C4-2B (cell line): ENCODE measurements at regions not wholly inside any gene's neighbourhood (a gene's known extent, or its start where the extent isn't known, plus 50 kb on each side); places are given as distances from the start of the nearest gene placed in this dataset.
"Not testable (repeated sequence)": the region's sequence is repeated elsewhere in the genome, so short reads cannot be mapped to it uniquely, and the experiment has no call there.

Source experiments
- H3K27ac ChIP-seq: fragments of 450-650 bp; 2 replicates; pipeline ENCODE4 v1.5.1; 2017

GRCh38 chr10:47711428-47711827 is 52.0 kb downstream of the SYT15B start:
- H3K27ac ChIP-seq: not testable (repeated sequence)

- not testable (repeated sequence) for H3K27ac ChIP-seq
These were observed 52.9 kb downstream of the SYT15B start for GRCh38 chr10:47710443-47710842.

GRCh38 chr10:47705698-47706414 is 57.5 kb downstream of the SYT15B start:
- H3K27ac ChIP-seq: peak overlapping the region; percentile 35; the same call in 1 of the 2 replicates

- not testable (repeated sequence) for H3K27ac ChIP-seq
These were observed 62.1 kb downstream of the SYT15B start for GRCh38 chr10:47701285-47701684.

- not testable (repeated sequence) for H3K27ac ChIP-seq
These were observed 63.5 kb downstream of the SYT15B start for GRCh38 chr10:47699854-47700253.

GRCh38 chr10:47696170-47696569 is 67.2 kb downstream of the SYT15B start:
- not testable (repeated sequence) for H3K27ac ChIP-seq

GRCh38 chr10:47695149-47695548 is 68.2 kb downstream of the SYT15B start:
- not testable (repeated sequence) for H3K27ac ChIP-seq

- not testable (repeated sequence) for H3K27ac ChIP-seq
These were observed 73.1 kb downstream of the SYT15B start for GRCh38 chr10:47690304-47690703.

- H3K27ac ChIP-seq: not testable (repeated sequence)
These were observed 79.4 kb downstream of the SYT15B start for GRCh38 chr10:47683826-47684475.

GRCh38 chr10:47681638-47681990 is 81.8 kb downstream of the SYT15B start:
- H3K27ac ChIP-seq: not testable (repeated sequence)

- not testable (repeated sequence) for H3K27ac ChIP-seq
These were observed 82.3 kb downstream of the SYT15B start for GRCh38 chr10:47680848-47681637.

GRCh38 chr10:47676102-47676501 is 87.3 kb downstream of the SYT15B start:
- not testable (repeated sequence) for H3K27ac ChIP-seq

GRCh38 chr10:47675577-47675976 is 87.8 kb downstream of the SYT15B start:
- H3K27ac ChIP-seq: not testable (repeated sequence)

- H3K27ac ChIP-seq: not testable (repeated sequence)
These were observed 90.3 kb downstream of the SYT15B start for GRCh38 chr10:47673128-47673527.

GRCh38 chr10:47670857-47671256 is 92.5 kb downstream of the SYT15B start:
- H3K27ac ChIP-seq: not testable (repeated sequence)

- H3K27ac ChIP-seq: not testable (repeated sequence)
These were observed 101.3 kb downstream of the SYT15B start for GRCh38 chr10:47661955-47662577.

GRCh38 chr10:47656732-47657131 is 106.7 kb downstream of the SYT15B start:
- H3K27ac ChIP-seq: not testable (repeated sequence)

- H3K27ac ChIP-seq: not testable (repeated sequence)
These were observed 109.2 kb downstream of the SYT15B start for GRCh38 chr10:47654161-47654560.

GRCh38 chr10:47648594-47648993 is 114.8 kb downstream of the SYT15B start:
- H3K27ac ChIP-seq: not testable (repeated sequence)

- not testable (repeated sequence) for H3K27ac ChIP-seq
These were observed 115.8 kb downstream of the SYT15B start for GRCh38 chr10:47647523-47648101.
